DND-41 (cell line): ENCODE measurements at regions not wholly inside any gene's neighbourhood (a gene's known extent, or its start where the extent isn't known, plus 50 kb on each side); places are given as distances from the start of the nearest gene placed in this dataset.

Experiments
- ATAC-seq: fragments of 200-7000 bp; cut with Tn5 transposase; 3 replicates; pipeline ENCODE4 v1.9.1; 2021; ENCODE audit warnings: low read depth; ENCODE audit not compliant: insufficient read depth
- DNase-seq: peaks from one replicate; pipeline ENCODE4 v3.0.0-alpha.2; 2020
- H2AFZ ChIP-seq: 2 replicates; pipeline ENCODE4 v1.6.0; 2012; ENCODE audit warnings: low read depth, low read length
- H3K27ac ChIP-seq: 2 replicates; pipeline ENCODE4 v1.5.1; 2012; ENCODE audit warnings: low read length, inconsistent platforms
- H3K27me3 ChIP-seq: fragments of 200-600 bp; sonication (generic); 2 replicates; pipeline ENCODE4 v1.6.0; 2012; ENCODE audit warnings: low read length, mild to moderate bottlenecking, inconsistent platforms; ENCODE audit not compliant: insufficient read depth, poor library complexity
- H3K36me3 ChIP-seq: 2 replicates; pipeline ENCODE4 v1.5.1; 2012; ENCODE audit warnings: low read length, inconsistent platforms; ENCODE audit not compliant: insufficient read depth
- H3K4me1 ChIP-seq: 2 replicates; pipeline ENCODE4 v1.5.1; 2012; ENCODE audit warnings: mild to moderate bottlenecking, low read length; ENCODE audit not compliant: insufficient read depth
- H3K4me2 ChIP-seq: 2 replicates; pipeline ENCODE4 v1.6.0; 2012; ENCODE audit warnings: mild to moderate bottlenecking, moderate library complexity, low read length, inconsistent platforms; ENCODE audit not compliant: insufficient read depth
- H3K4me3 ChIP-seq, 2 experiments: fragments of 200-600 bp in 1 of 2; shearing (Covaris generic) in 1 of 2; 2 replicates each; pipeline ENCODE4 v1.5.1; 2012 to 2016; ENCODE audit warnings: inconsistent platforms in 2 of 2, low read length in 2 of 2, mild to moderate bottlenecking in 2 of 2, low read depth in 1 of 2, moderate library complexity in 1 of 2
- H3K79me2 ChIP-seq: 2 replicates; pipeline ENCODE4 v1.6.0; 2012; ENCODE audit warnings: low read length, inconsistent platforms; ENCODE audit not compliant: insufficient read depth
- H3K9ac ChIP-seq: 2 replicates; pipeline ENCODE4 v1.6.0; 2012; ENCODE audit warnings: low read depth, mild to moderate bottlenecking, inconsistent platforms, low read length, moderate library complexity
- H3K9me3 ChIP-seq: 2 replicates; pipeline ENCODE4 v1.5.1; 2012; ENCODE audit warnings: low read length, moderate library complexity, mild to moderate bottlenecking, inconsistent platforms; ENCODE audit not compliant: insufficient read depth, severe bottlenecking
- H4K20me1 ChIP-seq: 2 replicates; pipeline ENCODE4 v1.6.0; 2012; ENCODE audit warnings: low read length; ENCODE audit not compliant: insufficient read depth
- CTCF ChIP-seq: IDR thresholded peaks from 2 replicates; pipeline ENCODE4 v1.5.1; 2012; ENCODE audit warnings: borderline replicate concordance, low read length, moderate library complexity, mild to moderate bottlenecking; ENCODE audit not compliant: poor library complexity, severe bottlenecking; ENCODE audit errors: extremely low read depth
- EZH2 ChIP-seq: IDR thresholded peaks from 3 replicates; pipeline ENCODE4 v1.6.1; 2012; ENCODE audit warnings: borderline replicate concordance, low read depth, mild to moderate bottlenecking, moderate library complexity, low read length, inconsistent platforms; ENCODE audit not compliant: severe bottlenecking

- ATAC-seq = no peak
- no peak for DNase-seq
- Histone ChIP-seq H3K9me3 (no peaks in the 10 kb centered on the region), H3K9ac (no peak overlapping the region), H4K20me1 (no peaks in the 10 kb centered on the region), H3K4me2 (no peak overlapping the region), H2AFZ (no peak overlapping the region), H3K4me1 (peaks cover 14% of the 10 kb centered on the region), H3K36me3 (no peaks in the 10 kb centered on the region), H3K4me3 (no peak overlapping the region), H3K27me3 (no peaks in the 10 kb centered on the region), H3K79me2 (no peaks in the 10 kb centered on the region), H3K27ac (no peak overlapping the region)
- no peak for TF ChIP-seq EZH2
- no peak for TF ChIP-seq CTCF
Measured at GRCh38 chr3:110311541-110311940, 760.1 kb upstream of the NECTIN3 start.

GRCh38 chr3:110314512-110315114 is 757.0 kb upstream of the NECTIN3 start:
- ATAC-seq (peak; percentile 82), DNase-seq (peak; percentile 63)
- TF ChIP-seq CTCF (peak; percentile 81), EZH2 (no peak)
- Histone ChIP-seq H3K36me3 (no peaks in the 10 kb centered on the region), H3K27me3 (no peaks in the 10 kb centered on the region), H3K4me3 (no peak overlapping the region), H3K27ac (no peak overlapping the region), H4K20me1 (no peaks in the 10 kb centered on the region), H3K4me2 (no peak overlapping the region), H3K79me2 (no peaks in the 10 kb centered on the region), H2AFZ (no peak overlapping the region), H3K9ac (no peak overlapping the region), H3K4me1 (no peaks in the 10 kb centered on the region), H3K9me3 (no peaks in the 10 kb centered on the region)

- Histone ChIP-seq H3K27ac (no peak overlapping the region), H3K4me1 (no peaks in the 10 kb centered on the region), H4K20me1 (no peaks in the 10 kb centered on the region), H2AFZ (no peak overlapping the region), H3K9me3 (no peaks in the 10 kb centered on the region), H3K9ac (no peak overlapping the region), H3K36me3 (no peaks in the 10 kb centered on the region), H3K79me2 (no peaks in the 10 kb centered on the region), H3K4me3 (no peak overlapping the region), H3K27me3 (no peaks in the 10 kb centered on the region), H3K4me2 (no peak overlapping the region)
- DNase-seq (no peak), ATAC-seq (no peak)
- no peak for TF ChIP-seq CTCF
- TF ChIP-seq EZH2 = no peak
Measured at GRCh38 chr3:110318108-110318507, 753.5 kb upstream of the NECTIN3 start.

GRCh38 chr3:110323349-110323748 is 748.3 kb upstream of the NECTIN3 start:
- H3K9me3 ChIP-seq = no peaks in the 10 kb centered on the region
- no peaks in the 10 kb centered on the region for H3K36me3 ChIP-seq
- no peaks in the 10 kb centered on the region for H3K27me3 ChIP-seq
- peaks cover 3% of the 10 kb centered on the region; the same call in 1 of the 2 replicates for H3K4me1 ChIP-seq
- no peak for DNase-seq
- H3K79me2 ChIP-seq = no peaks in the 10 kb centered on the region
- H2AFZ ChIP-seq = no peak overlapping the region
- ATAC-seq = no peak
- no peak for TF ChIP-seq CTCF
- TF ChIP-seq EZH2 = no peak
- H3K4me2 ChIP-seq = no peak overlapping the region
- no peaks in the 10 kb centered on the region for H4K20me1 ChIP-seq
- no peak overlapping the region for H3K9ac ChIP-seq
- no peak overlapping the region for H3K27ac ChIP-seq
- no peak overlapping the region for H3K4me3 ChIP-seq
